ENCODE measurements at regions not wholly inside any gene's neighbourhood (a gene's known extent, or its start where the extent isn't known, plus 50 kb on each side); places are given as distances from the start of the nearest gene placed in this dataset.

- DNase-seq: peak; percentile 68
- ATAC-seq: peak; percentile 59
Observed at GRCh38 chr20:59495894-59496510, 108.3 kb upstream of the PHACTR3 start.

DNA sequence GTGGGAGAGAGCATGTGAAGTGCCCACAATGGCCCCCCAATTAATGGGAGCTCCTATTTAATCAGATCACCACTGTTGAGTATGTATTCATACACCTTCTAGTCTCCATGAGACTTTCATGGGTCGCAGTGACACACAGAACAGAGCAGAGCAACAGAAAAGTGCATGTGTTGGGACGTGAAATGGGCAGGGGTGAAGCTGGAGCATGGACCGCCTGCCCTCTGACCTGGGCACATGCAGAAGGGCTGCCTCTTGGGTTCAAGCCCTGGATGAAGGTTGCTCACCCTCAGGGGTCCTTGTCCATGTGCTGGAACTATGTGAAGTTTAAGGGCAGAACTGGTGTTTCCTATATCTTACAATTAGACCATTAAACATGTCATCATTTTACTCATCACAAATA, 106.0 kb upstream of the PHACTR3 start:
- ATAC-seq (no peak), DNase-seq (no peak)

- DNase-seq: no peak
- no peak for ATAC-seq
Observed at GRCh38 chr20:59499863-59500262, 104.5 kb upstream of the PHACTR3 start.

GRCh38 chr20:59508729-59509128, 95.6 kb upstream of the PHACTR3 start:
- DNase-seq: no peak
- no peak for ATAC-seq

GRCh38 chr20:59512651-59513050, 91.7 kb upstream of the PHACTR3 start:
- DNase-seq (no peak), ATAC-seq (no peak)

GRCh38 chr20:59514554-59514953, 89.8 kb upstream of the PHACTR3 start:
- ATAC-seq: no peak
- DNase-seq: no peak

- peak; percentile 47 for DNase-seq
- ATAC-seq: no peak
Observed at GRCh38 chr20:59515013-59515905, 89.1 kb upstream of the PHACTR3 start.

DNA sequence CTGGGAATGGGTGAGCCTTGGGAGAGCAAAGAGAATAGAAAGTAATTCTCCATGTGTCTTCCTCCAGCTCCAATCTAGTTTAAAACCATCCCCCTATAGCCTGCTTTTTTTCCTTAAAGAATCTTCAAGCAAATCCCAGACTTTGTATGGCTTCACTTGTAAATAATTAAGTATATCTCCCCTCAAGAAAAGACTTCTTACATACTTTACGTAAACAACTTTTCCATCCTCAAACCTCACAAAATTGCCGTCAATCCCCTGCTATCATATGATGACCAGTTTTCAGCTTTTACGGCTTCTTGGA, 88.5 kb upstream of the PHACTR3 start:
- ATAC-seq (no peak), DNase-seq (no peak)

DNA sequence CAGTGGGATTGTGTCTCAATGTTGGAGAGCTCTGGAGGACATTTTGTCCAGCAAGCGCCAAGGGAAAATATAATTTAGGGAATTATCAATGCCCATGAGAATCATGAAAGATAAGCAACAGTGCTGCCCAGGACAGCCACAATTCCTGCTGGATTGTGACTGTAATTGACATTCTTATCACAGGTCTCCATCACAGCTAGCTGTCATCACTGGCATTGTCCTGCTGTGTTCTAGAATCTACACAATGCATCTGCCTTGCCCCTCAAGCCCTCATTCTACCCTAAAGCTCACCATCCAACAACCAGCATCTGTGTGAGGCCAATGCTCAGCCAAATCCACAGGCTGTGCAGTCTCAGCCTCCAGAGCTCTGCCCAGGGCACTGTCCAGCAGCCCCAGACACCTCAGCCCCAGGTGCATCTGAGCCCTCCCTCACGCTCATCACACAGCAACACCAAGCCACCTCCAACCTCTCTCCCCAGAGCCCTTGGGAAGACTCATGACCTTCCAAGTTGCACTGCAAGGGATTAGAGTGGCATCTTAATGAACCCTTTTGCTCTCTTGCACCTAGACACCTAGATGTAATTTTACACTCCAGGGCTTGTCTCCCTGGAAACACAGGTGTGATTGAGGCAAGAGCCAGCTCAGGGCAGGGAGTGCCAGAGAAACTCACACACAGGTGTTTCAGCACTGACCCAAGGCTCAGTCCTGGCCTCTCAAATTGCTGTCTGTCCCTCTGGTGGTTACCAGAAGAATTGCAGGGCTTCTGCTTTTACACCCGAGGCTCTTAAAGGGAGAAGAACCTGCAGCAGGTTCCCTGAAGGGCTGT, 85.2 kb upstream of the PHACTR3 start:
- DNase-seq: peak; percentile 19
- ATAC-seq: peak; percentile 75

GRCh38 chr20:59519707-59520014, 84.7 kb upstream of the PHACTR3 start:
- no peak for DNase-seq
- no peak for ATAC-seq

DNA sequence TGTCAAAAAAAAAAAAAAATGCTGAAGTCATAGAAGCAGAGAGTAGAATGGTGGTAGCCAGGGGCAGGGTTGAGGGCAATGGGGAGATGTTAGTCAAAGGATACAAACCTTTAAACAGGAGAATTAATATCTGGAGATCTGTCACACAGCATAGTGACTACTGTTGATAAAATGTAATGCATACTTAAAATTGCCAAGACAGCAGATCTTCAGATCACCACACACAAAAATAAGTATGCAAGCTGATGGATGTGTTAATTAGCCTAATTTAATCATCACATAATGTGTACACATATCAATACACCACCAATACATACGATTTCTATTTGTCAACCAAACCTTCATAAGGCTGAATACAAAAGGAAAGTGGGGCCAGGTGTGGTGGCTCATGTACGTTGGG, 83.5 kb upstream of the PHACTR3 start:
- ATAC-seq (no peak), DNase-seq (no peak)

DNA sequence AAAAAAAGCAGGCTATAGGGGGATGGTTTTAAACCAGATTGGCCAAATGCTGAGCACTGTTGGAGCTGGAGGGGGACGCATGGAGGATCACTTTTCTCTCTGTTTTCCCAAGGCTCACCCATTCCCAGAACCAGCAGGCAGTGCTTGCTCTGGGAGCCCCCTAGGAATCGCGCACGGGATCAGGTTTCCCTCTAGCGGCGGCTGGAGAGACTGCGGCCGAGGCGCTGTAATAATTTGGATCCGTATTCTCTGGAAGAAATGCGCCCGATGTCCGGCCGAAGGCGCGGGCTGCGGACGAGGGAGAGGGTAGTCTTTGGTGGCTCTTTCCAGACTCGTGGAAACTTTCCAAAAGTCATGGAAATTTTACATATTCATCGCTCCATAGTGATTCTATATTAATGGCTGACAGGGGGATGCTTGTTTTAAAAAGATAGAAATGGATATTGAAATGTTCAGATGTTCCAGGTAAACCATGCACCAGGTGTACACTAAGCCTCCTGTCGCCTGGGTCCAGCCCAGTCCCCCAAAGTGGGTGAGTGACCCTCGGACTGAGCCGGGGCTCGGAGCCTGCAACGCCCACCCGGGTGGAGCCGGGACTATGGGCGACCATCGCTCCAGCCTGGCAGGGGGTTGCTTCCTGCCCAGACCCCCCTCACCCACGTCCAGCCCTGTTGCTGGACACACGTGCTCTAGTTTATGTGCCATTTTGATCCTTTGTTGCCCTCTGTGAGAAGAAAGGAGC, 78.7 kb upstream of the PHACTR3 start:
- ATAC-seq (no peak), DNase-seq (peak; percentile 62)

GRCh38 chr20:59526242-59527225, 77.8 kb upstream of the PHACTR3 start:
- ATAC-seq: no peak

GRCh38 chr20:59530782-59531181, 73.6 kb upstream of the PHACTR3 start:
- no peak for DNase-seq
- no peak for ATAC-seq

More at GRCh38 chr20:59526242-59527225, 77.8 kb upstream of the PHACTR3 start:
- DNase-seq: no peak

DNA sequence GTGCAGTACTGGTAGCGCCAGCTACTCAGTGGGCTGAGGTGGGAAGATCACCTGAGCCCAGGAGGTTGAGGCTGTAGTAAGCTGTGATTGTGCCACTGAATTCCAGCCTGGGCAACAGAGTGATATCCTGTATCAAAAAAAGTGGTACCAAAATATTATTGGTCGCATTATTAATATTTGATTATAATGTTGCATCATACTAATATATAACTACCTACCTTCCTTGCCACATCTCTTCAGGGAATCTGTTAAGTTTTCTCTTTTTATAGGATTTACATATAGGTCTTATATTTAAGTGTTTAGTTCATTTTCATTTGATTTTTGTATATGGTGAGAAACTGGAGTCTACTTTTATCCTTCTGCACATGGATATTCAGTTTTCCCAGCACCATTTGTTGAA, 66.3 kb upstream of the PHACTR3 start:
- ATAC-seq (no peak), DNase-seq (no peak)

DNA sequence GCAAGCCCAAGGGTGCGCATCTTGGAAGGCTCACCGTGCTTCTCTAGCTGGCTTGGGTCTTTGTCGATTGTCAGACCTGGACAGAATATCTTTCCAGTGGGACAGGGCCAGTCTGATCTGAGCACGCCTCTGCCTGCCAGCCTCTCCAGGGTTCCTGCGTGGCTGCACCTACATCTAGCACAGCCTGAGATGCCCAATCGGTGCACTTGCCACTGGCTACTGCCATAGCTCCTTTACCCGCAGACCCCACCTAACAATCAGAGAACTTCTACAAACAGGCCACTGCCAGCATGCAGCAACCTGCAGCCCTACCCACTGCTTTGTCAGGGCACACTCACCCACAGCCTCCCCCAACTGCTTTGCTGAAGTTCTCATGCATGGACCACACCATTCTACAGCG, 56.7 kb upstream of the PHACTR3 start:
- no peak for ATAC-seq

More for the DNA sequence above, 56.7 kb upstream of the PHACTR3 start:
- DNase-seq: no peak
